GM12873 (cell line): ENCODE measurements at regions not wholly inside any gene's neighbourhood (a gene's known extent, or its start where the extent isn't known, plus 50 kb on each side); places are given as distances from the start of the nearest gene placed in this dataset.

Source experiments
- CTCF ChIP-seq: IDR thresholded peaks from 2 replicates; pipeline ENCODE4 v1.5.1; 2012; ENCODE audit warnings: low read depth, mild to moderate bottlenecking, moderate library complexity, low read length, control low read depth; ENCODE audit not compliant: insufficient read depth; ENCODE audit errors: missing control alignments

DNA sequence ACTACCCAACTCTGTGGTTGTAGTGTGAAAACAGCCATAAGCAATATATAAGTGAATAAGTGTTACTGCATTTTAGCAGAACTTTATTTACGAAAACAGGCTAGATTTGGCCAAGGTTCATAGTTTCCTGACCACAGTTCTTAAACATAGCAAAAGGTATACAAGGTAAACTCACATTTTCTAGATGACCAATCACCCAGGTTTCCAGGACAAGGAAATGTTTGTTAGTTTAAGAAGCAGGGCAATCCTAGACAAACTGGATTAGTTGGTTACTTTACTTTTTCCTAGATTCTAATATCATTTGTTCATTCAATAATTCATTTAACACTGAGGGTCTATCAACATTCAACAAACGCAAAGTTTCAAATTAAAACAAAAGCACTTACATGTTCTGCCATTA, 201.7 kb downstream of the SPRY2 start:
- TF ChIP-seq CTCF: no peak

DNA sequence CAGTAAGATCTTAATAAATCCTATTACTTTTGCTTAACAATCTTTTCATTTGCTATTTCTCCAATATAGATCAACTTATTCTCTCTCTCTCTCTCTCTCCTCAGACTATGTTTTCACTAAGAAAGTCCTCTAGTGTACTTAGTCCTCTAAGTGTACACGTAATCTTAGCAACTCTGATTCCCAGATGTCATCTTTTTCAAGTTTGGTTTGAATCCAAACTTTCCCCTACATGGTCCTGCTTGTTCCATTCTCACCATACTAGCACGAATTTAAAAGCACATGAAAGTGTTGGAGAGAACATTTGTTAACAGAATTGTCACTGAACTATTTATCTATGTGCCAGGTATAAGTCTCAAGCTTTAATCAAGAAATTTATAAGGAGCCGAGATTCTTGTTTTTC, 202.9 kb downstream of the SPRY2 start:
- TF ChIP-seq CTCF: no peak

GRCh38 chr13:80134346-80134745, 206.6 kb downstream of the SPRY2 start:
- TF ChIP-seq CTCF: no peak

- TF ChIP-seq CTCF: no peak
These were observed 207.2 kb downstream of the SPRY2 start for GRCh38 chr13:80133631-80134261.

- TF ChIP-seq CTCF: no peak
These were observed 208.0 kb downstream of the SPRY2 start for GRCh38 chr13:80132741-80133601.

- no peak for TF ChIP-seq CTCF
These were observed 209.7 kb downstream of the SPRY2 start for GRCh38 chr13:80131204-80131603.

- TF ChIP-seq CTCF: no peak
These were observed 214.4 kb downstream of the SPRY2 start for GRCh38 chr13:80126389-80127068.
